ENCODE measurements at regions not wholly inside any gene's neighbourhood (a gene's known extent, or its start where the extent isn't known, plus 50 kb on each side); places are given as distances from the start of the nearest gene placed in this dataset.

DNA sequence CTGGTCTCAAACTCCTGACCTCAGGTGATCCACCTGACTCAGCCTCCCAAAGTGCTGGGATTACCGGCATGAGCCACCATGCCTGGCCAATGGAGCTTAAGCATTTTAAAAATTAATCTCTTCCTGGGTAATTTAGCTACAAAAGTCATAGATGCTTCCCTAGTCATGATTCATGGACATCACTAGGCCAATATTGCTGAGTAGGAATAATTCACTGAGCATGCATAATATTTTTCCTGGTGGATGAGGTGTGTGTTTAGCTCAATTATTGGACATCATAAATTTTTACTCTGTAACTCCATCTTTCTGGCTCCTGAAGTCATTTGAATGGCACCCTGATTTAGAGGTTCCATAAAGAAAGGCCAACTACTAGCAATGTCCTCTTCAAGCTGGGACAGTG is 512.9 kb upstream of the AGTR1 start:
- ChIA-PET POLR2A (no interaction called here), CTCF (no interaction called here)
- Histone ChIP-seq H3K27ac (no peak overlapping the region), H3K4me1 (no peaks in the 10 kb centered on the region), H3K4me2 (no peak overlapping the region), H3K4me3 (no peak overlapping the region), H3K9me3 (no peaks in the 10 kb centered on the region)
- WGBS (ENCODE audit: missing lambda C conversion rate) = 17% methylated on average over 1 of the region's 1 CpG
- DNase-seq (ENCODE audit: low read depth in 1 of 2, low spot score in 1 of 2) (no peak), FAIRE-seq (no peak), ATAC-seq (no peak)
- TF ChIP-seq MAFK (IDR thresholded peaks at IDR 0.05; ENCODE audit: partially characterized antibody) (peak; percentile 63), CHD2 (IDR thresholded peaks at IDR 0.05; ENCODE audit: low read length, partially characterized antibody) (no peak)

DNA sequence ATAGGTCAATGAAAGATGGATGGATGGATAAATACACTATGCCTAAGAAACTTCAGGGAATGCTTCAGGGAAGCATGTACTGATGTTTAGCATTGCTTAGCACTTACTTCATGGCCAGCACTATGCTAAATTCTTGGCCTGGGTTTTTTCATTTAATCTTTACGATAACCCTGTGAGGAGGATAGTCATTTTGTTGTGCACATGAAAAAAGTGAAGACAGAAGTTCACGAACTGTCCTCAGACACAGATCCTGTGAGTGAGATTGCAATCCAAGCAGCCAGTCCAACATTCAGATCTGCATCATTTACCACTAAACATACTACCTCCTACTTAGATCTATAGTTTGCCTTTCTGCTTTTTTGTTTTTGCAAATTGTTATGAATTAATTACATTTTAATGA is 510.8 kb upstream of the AGTR1 start:
- DNase-seq (ENCODE audit: low read depth in 1 of 2, low spot score in 1 of 2) (no peak), ATAC-seq (no peak), FAIRE-seq (no peak)
- no peak overlapping the region for H3K4me3 ChIP-seq
- WGBS (ENCODE audit: missing lambda C conversion rate) = 22% methylated on average over 2 of the region's 2 CpGs
- CTCF ChIA-PET = no interaction called here
- POLR2A ChIA-PET = no interaction called here
- no peak overlapping the region for H3K4me2 ChIP-seq
- no peaks in the 10 kb centered on the region for H3K4me1 ChIP-seq
- no peak for TF ChIP-seq POLR2AphosphoS2 (conservative IDR thresholded peaks at IDR 0.05; ENCODE audit: low read length)
- TF ChIP-seq HDAC2 (IDR thresholded peaks at IDR 0.05) = no peak
- TF ChIP-seq CHD4 (IDR thresholded peaks at IDR 0.05; ENCODE audit: borderline replicate concordance) = no peak
- TF ChIP-seq EHMT2 (IDR thresholded peaks at IDR 0.05; ENCODE audit: low read depth) = no peak
- TF ChIP-seq MAX (IDR thresholded peaks at IDR 0.05) = no peak
- no peak for TF ChIP-seq E2F6 (IDR thresholded peaks at IDR 0.05; ENCODE audit: borderline replicate concordance, low read depth)
- TF ChIP-seq HOXA7 (CRISPR knock-in tag; IDR thresholded peaks at IDR 0.05) = no peak
- TF ChIP-seq ZNF302 (CRISPR knock-in tag; IDR thresholded peaks at IDR 0.05) = no peak
- no peak for TF ChIP-seq KDM1A (IDR thresholded peaks at IDR 0.05; ENCODE audit: low read depth)
- TF ChIP-seq POLR2A (IDR thresholded peaks at IDR 0.05; ENCODE audit: low read length) = no peak
- TF ChIP-seq JUN (IDR thresholded peaks at IDR 0.05) = no peak
- TF ChIP-seq HOXB13 (CRISPR knock-in tag; IDR thresholded peaks at IDR 0.05; ENCODE audit: low read depth) = no peak
- no peak for TF ChIP-seq KDM5A (IDR thresholded peaks at IDR 0.05)
- no peak for TF ChIP-seq HOXB5 (CRISPR knock-in tag; IDR thresholded peaks at IDR 0.05)
- H3K27ac ChIP-seq = no peak overlapping the region
- no peaks in the 10 kb centered on the region for H3K9me3 ChIP-seq

DNA sequence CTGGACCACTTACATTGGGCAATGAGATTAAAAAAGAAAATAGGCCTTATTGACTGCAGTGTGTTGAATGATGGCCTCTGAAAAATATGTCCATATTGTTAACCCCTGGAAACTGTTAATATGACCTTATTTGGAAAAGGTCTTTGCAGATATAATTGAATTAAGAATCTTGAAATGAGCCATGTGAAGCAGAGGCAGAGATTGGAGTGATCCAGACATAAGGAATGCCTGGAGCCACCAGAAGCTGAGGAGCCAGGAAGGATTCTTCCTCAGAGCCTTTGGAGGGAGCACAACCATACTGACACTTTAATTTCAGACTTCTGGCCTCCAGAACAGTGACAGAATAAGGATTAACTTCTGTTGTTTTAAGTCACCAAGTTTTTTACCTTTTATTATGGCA is 510.4 kb upstream of the AGTR1 start:
- Histone ChIP-seq H3K4me3 (no peak overlapping the region), H3K9me3 (no peaks in the 10 kb centered on the region), H3K27ac (no peak overlapping the region), H3K4me2 (no peak overlapping the region), H3K4me1 (no peaks in the 10 kb centered on the region)
- FAIRE-seq = no peak
- CTCF ChIA-PET = no interaction called here
- TF ChIP-seq TFCP2L1 (CRISPR knock-in tag; IDR thresholded peaks at IDR 0.05) (no peak), HEYL (CRISPR knock-in tag; IDR thresholded peaks at IDR 0.05) (no peak), FOXS1 (CRISPR knock-in tag; IDR thresholded peaks at IDR 0.05) (no peak), MAFK (IDR thresholded peaks at IDR 0.05; ENCODE audit: partially characterized antibody) (no peak), POLR2A (IDR thresholded peaks at IDR 0.05; ENCODE audit: low read length) (no peak), BCL3 (IDR thresholded peaks at IDR 0.05) (no peak), KDM5A (IDR thresholded peaks at IDR 0.05) (no peak), HMGXB4 (CRISPR knock-in tag; IDR thresholded peaks at IDR 0.05; ENCODE audit: borderline replicate concordance) (no peak), RCOR1 (IDR thresholded peaks at IDR 0.05; ENCODE audit: low read depth, low read length) (no peak), RAD21 (conservative IDR thresholded peaks at IDR 0.05 in 1 of 2, IDR thresholded peaks at IDR 0.05 in 1 of 2) (no peak)
- no peak for DNase-seq (ENCODE audit: low read depth in 1 of 2, low spot score in 1 of 2)
- POLR2A ChIA-PET = no interaction called here
- no peak for ATAC-seq
